ENCODE measurements at regions not wholly inside any gene's neighbourhood (a gene's known extent, or its start where the extent isn't known, plus 50 kb on each side); places are given as distances from the start of the nearest gene placed in this dataset.
"Not testable (repeated sequence)": the region's sequence is repeated elsewhere in the genome, so short reads cannot be mapped to it uniquely, and the experiment has no call there.

- Histone ChIP-seq H3K4me3 (no peak overlapping the region), H3K36me3 (ENCODE audit: insufficient read depth in 1 of 2, low read depth in 1 of 2) (no peaks in the 10 kb centered on the region), H3K9me3 (no peaks in the 10 kb centered on the region), H3K27me3 (ENCODE audit: insufficient read depth in 3 of 3, low read length in 2 of 3) (no peaks in the 10 kb centered on the region), H3K4me1 (no peaks in the 10 kb centered on the region), H3K27ac (no peak overlapping the region)
- intact Hi-C loops (cut with DNase I), result no loop called here
- no peak for TF ChIP-seq CTCF (IDR thresholded peaks at IDR 0.05)
- DNase-seq, result no peak
- ATAC-seq, result no peak
- 12 to 27% (median 17%) methylated on average over 9 of the region's 9 CpGs for WGBS, 3 donors
Observed at GRCh38 chr4:183008492-183008891, 90.6 kb upstream of the WWC2 start.

GRCh38 chr4:183004370-183004769 lies 87.2 kb upstream of the DCTD start:
- H3K27ac ChIP-seq; H3K9me3 ChIP-seq; intact Hi-C loops (cut with DNase I); DNase-seq; H3K4me3 ChIP-seq; ATAC-seq; H3K36me3 ChIP-seq (ENCODE audit: insufficient read depth in 1 of 2, low read depth in 1 of 2); H3K27me3 ChIP-seq (ENCODE audit: insufficient read depth in 3 of 3, low read length in 2 of 3); H3K4me1 ChIP-seq: not testable (repeated sequence)

DNA sequence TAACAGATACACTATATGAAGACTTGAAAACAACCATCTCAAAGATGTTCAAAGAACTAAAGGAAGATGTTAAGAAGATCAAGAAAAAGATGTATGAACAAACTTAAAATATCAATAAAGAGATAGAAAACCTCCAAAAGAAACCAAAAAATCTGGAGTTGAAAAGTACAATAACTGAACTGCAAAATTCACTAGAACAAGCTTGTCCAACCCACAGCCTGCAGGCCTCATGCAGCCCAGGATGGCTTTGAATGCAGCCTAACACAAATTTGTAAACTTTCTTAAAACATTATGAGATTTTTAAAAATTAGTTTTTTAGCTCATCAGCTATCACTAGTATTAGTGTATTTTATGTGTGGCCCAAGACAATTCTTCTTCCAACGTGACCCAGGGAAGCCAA lies 77.0 kb upstream of the DCTD start:
- Histone ChIP-seq H3K4me3 (no peak overlapping the region), H3K27ac (no peak overlapping the region), H3K36me3 (ENCODE audit: insufficient read depth in 1 of 2, low read depth in 1 of 2) (no peaks in the 10 kb centered on the region), H3K27me3 (ENCODE audit: insufficient read depth in 3 of 3, low read length in 2 of 3) (no peaks in the 10 kb centered on the region), H3K9me3 (no peaks in the 10 kb centered on the region), H3K4me1 (no peaks in the 10 kb centered on the region)
- WGBS, 3 donors, result 78 to 81% (median 81%) methylated on average over 1 of the region's 1 CpG
- no peak for DNase-seq
- no peak for TF ChIP-seq CTCF (IDR thresholded peaks at IDR 0.05)
- ATAC-seq, result no peak
- intact Hi-C loops (cut with DNase I), result no loop called here

DNA sequence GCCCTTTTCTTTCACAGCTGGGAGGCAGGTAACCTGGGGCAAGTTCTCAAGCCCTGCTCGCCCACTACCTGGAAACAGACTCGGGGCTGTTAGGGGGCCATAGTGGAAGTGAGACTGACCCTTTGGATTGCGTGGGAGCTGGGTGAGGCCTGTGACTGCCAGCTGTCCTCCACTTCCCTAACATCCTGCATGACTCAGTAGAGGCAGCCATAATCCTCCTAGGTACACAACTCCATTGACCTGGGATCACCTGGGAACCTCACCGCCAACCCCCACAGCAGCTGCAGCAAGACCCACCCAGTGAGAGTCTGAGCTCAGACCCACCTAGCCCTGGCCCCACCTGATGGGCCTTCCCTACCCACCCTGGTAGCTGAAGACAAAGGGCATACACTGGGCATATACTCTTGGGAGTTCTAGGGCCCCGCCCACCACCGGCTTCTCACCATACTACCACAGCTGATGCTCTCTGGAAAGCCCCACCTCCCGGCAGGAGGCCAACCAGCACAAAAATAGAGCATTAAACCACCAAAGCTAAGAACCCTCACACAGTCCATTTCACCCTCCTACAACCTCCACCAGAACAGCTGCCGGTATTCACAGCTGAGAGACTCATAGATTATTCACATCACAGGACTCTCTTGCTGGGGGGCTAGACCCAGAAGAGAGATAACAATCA lies 61.1 kb upstream of the DCTD start:
- intact Hi-C loops (cut with DNase I), result no loop called here
- 70 to 74% (median 71%) methylated on average over 8 of the region's 8 CpGs for WGBS, 3 donors
- ATAC-seq (no peak), DNase-seq (no peak)
- TF ChIP-seq CTCF (IDR thresholded peaks at IDR 0.05), result no peak
- Histone ChIP-seq H3K4me3 (no peak overlapping the region), H3K27ac (no peak overlapping the region), H3K9me3 (no peaks in the 10 kb centered on the region), H3K4me1 (no peaks in the 10 kb centered on the region), H3K27me3 (ENCODE audit: insufficient read depth in 3 of 3, low read length in 2 of 3) (no peaks in the 10 kb centered on the region), H3K36me3 (ENCODE audit: insufficient read depth in 1 of 2, low read depth in 1 of 2) (no peaks in the 10 kb centered on the region)

- Histone ChIP-seq H3K9me3 (no peaks in the 10 kb centered on the region), H3K4me1 (no peaks in the 10 kb centered on the region), H3K4me3 (no peak overlapping the region), H3K27ac (no peak overlapping the region), H3K27me3 (ENCODE audit: insufficient read depth in 3 of 3, low read length in 2 of 3) (no peaks in the 10 kb centered on the region), H3K36me3 (ENCODE audit: insufficient read depth in 1 of 2, low read depth in 1 of 2) (no peaks in the 10 kb centered on the region)
- intact Hi-C loops (cut with DNase I), result no loop called here
- WGBS, 3 donors, result 45 to 58% (median 53%) methylated on average over 3 of the region's 3 CpGs
- ATAC-seq (no peak), DNase-seq (no peak)
- TF ChIP-seq CTCF (IDR thresholded peaks at IDR 0.05), result no peak
Observed at GRCh38 chr4:182975806-182976205, 58.6 kb upstream of the DCTD start.
